Activated CD8-positive, alpha-beta T cell treated with anti-CD3 and anti-CD28 coated beads for 36 hours (primary cell): ENCODE measurements at regions not wholly inside any gene's neighbourhood (a gene's known extent, or its start where the extent isn't known, plus 50 kb on each side); places are given as distances from the start of the nearest gene placed in this dataset.

Experiments used
- ATAC-seq: fragments of 200-7000 bp; cut with Tn5 transposase; one replicate; pipeline ENCODE4 v1.10.0; 2021; ENCODE audit warnings: mild to moderate bottlenecking, moderate library complexity
- CTCF ChIA-PET: fragments of 350-600 bp; sonication (Branson Sonifier 250); formaldehyde crosslinking; loops from one replicate; lab custom pipeline; 2021; ENCODE audit warnings: antibody characterized with exemption; lab: Charles Lee
- POLR2A ChIA-PET: fragments of 350-600 bp; sonication (Branson Sonifier 250); formaldehyde crosslinking; loops from one replicate; lab custom pipeline; 2021; ENCODE audit warnings: antibody characterized with exemption; lab: Charles Lee
- DNase-seq: peaks from one replicate; pipeline ENCODE4 v3.0.0-alpha.2; 2020
- H3K27ac Mint-ChIP-seq: one replicate; pipeline ENCODE4 v1.8.0; 2021; ENCODE audit warnings: mild to moderate bottlenecking, mixed read lengths
- H3K27me3 Mint-ChIP-seq: one replicate; pipeline ENCODE4 v1.8.0; 2021; ENCODE audit warnings: mixed read lengths
- H3K36me3 Mint-ChIP-seq: one replicate; pipeline ENCODE4 v1.8.0; 2021; ENCODE audit warnings: low read depth, mixed read lengths
- H3K4me1 Mint-ChIP-seq: one replicate; pipeline ENCODE4 v1.8.0; 2021; ENCODE audit warnings: low read depth, mixed read lengths
- H3K4me3 Mint-ChIP-seq: one replicate; pipeline ENCODE4 v1.8.0; 2021; ENCODE audit warnings: mild to moderate bottlenecking, moderate library complexity, mixed read lengths
- H3K9me3 Mint-ChIP-seq: one replicate; pipeline ENCODE4 v1.8.0; 2021; ENCODE audit warnings: mixed read lengths
- CTCF ChIP-seq: fragments of 200-600 bp; IDR thresholded peaks from one replicate; pipeline ENCODE4 v1.8.0; 2022; ENCODE audit warnings: antibody characterized with exemption, mild to moderate bottlenecking
- intact Hi-C: fragments of 100-400 bp; cut with micrococcal nuclease; formaldehyde crosslinking; loops from one replicate; pipeline ENCODE4 v1.10.0; 2022

GRCh38 chr20:7516621-7517111 lies 423.6 kb downstream of the HAO1 start:
- TF ChIP-seq CTCF = no peak
- intact Hi-C loops = no loop called here
- Mint-ChIP-seq H3K27me3 (no peaks in the 10 kb centered on the region), H3K27ac (no peak overlapping the region), H3K9me3 (no peaks in the 10 kb centered on the region), H3K4me3 (no peak overlapping the region), H3K36me3 (no peaks in the 10 kb centered on the region), H3K4me1 (no peaks in the 10 kb centered on the region)
- no peak for DNase-seq
- ChIA-PET CTCF (no interaction called here), POLR2A (no interaction called here)
- ATAC-seq = no peak

GRCh38 chr20:7520361-7520760 lies 419.9 kb downstream of the HAO1 start:
- Mint-ChIP-seq H3K4me1 (no peaks in the 10 kb centered on the region), H3K36me3 (no peaks in the 10 kb centered on the region), H3K27me3 (no peaks in the 10 kb centered on the region), H3K27ac (no peak overlapping the region), H3K9me3 (no peaks in the 10 kb centered on the region), H3K4me3 (no peak overlapping the region)
- ChIA-PET POLR2A (no interaction called here), CTCF (no interaction called here)
- no peak for TF ChIP-seq CTCF
- ATAC-seq (no peak), DNase-seq (no peak)
- intact Hi-C loops = no loop called here

GRCh38 chr20:7523288-7523687 lies 417.0 kb downstream of the HAO1 start:
- no peak for DNase-seq
- Mint-ChIP-seq H3K4me1 (no peaks in the 10 kb centered on the region), H3K36me3 (no peaks in the 10 kb centered on the region), H3K27me3 (no peaks in the 10 kb centered on the region), H3K9me3 (peaks cover 10% of the 10 kb centered on the region), H3K27ac (no peak overlapping the region), H3K4me3 (no peak overlapping the region)
- TF ChIP-seq CTCF = no peak
- CTCF ChIA-PET = no interaction called here
- POLR2A ChIA-PET = no interaction called here
- ATAC-seq = no peak
- intact Hi-C loops = no loop called here

GRCh38 chr20:7540018-7540417 lies 400.2 kb downstream of the HAO1 start:
- no peak for TF ChIP-seq CTCF
- ATAC-seq (no peak), DNase-seq (no peak)
- ChIA-PET POLR2A (no interaction called here), CTCF (no interaction called here)
- Mint-ChIP-seq H3K36me3 (no peaks in the 10 kb centered on the region), H3K4me1 (no peaks in the 10 kb centered on the region), H3K4me3 (no peak overlapping the region), H3K9me3 (peaks cover 5% of the 10 kb centered on the region), H3K27me3 (no peaks in the 10 kb centered on the region), H3K27ac (no peak overlapping the region)
- intact Hi-C loops = no loop called here

- CTCF ChIA-PET = no interaction called here
- no peak for TF ChIP-seq CTCF
- ATAC-seq = no peak
- no peaks in the 10 kb centered on the region for H3K36me3 Mint-ChIP-seq
- intact Hi-C loops = no loop called here
- POLR2A ChIA-PET = no interaction called here
- no peak for DNase-seq
- peaks cover 5% of the 10 kb centered on the region for H3K9me3 Mint-ChIP-seq
- H3K4me3 Mint-ChIP-seq = no peak overlapping the region
- no peaks in the 10 kb centered on the region for H3K27me3 Mint-ChIP-seq
- no peaks in the 10 kb centered on the region for H3K4me1 Mint-ChIP-seq
- no peak overlapping the region for H3K27ac Mint-ChIP-seq
These were observed 399.3 kb downstream of the HAO1 start for GRCh38 chr20:7540923-7541322.
